CD4-positive, alpha-beta T cell treated with Interleukin-1 beta for 1 hour (primary cell): ENCODE measurements at regions not wholly inside any gene's neighbourhood (a gene's known extent, or its start where the extent isn't known, plus 50 kb on each side); places are given as distances from the start of the nearest gene placed in this dataset.
"Not testable (repeated sequence)": the region's sequence is repeated elsewhere in the genome, so short reads cannot be mapped to it uniquely, and the experiment has no call there.

Experiments used
- DNase-seq, 2 donors: peaks; one replicate each; pipeline ENCODE4 v3.0.0-alpha.2; 2020 to 2022

DNA sequence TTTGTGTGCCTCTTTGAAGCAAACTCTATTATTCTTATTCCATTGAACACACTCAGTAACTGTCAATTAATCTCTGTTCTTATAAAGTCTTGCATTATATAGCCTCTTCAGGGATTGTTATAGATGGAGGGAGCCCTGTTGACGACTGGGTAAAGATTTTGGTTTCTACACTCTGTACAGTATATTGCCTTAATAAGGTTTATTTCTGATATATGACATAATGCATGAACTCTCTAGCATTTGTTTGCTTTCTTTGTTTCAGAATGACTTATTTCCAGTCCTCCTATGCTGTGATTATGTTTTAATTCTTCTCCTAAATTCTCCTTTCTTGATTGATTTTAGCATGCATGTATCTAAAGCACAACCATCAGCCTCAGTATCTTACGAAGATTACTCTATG is 494.9 kb downstream of the DIPK2A start:
- DNase-seq, result no peak

DNA sequence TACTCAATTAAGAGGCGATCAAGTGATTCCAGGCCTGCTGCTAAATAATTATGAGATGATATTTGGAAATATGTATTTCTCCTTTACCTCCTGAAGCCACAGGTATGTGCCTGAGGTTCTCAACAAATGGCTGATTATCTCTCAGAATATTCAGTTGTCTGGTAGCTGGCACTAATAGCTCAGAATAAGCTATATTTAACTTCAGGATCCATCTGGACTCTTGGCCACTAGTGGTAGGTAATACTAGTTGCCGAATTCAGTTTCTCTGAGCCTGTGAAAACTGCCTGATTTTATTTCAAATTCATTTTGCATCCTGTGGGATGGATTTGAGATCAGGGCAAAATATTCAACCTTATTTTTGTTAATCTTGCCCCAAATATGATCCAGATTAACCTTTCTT is 499.0 kb downstream of the DIPK2A start:
- no peak for DNase-seq

DNA sequence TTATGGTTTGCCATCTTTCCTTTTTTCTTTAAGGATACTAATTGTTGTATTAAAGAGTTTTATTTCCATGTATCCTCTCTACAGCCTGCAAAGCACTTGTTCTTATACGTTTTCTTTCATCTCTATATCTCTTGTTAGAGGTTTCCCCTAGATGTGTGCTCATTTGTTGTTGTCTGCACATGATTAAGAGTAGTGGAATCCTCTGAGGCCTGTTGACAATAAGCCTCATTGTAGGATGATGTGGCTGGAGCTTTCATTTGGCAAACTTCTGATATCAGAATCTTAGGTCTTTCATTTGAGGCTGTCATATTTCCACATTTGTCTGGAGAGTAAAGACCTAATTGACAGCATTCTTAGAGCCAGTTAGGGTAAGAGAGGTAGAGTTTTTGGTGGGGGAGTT is 506.0 kb downstream of the DIPK2A start:
- no peak for DNase-seq

DNA sequence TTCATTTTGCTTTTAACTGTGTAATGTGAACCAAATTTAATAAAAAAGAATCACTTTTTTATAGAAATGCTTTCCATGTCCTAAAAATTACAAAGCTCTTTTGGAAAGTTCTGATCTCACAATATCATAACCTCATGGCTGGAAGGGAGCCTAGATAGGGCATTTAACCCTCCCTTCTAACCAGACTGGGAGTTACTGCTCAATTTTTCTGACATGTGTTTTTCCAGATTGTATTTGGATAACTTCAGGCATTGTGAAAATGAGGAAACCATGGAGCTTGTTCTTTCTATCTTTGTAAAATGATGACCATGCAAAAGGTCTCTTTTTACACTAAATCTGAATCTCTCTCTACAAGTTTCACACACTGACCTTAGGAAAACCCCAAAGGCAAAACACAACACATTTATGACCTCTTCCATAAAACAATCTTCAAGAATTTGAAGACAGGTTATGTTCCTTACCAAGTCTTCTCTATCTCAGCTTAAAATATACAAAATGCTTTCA is 508.8 kb downstream of the DIPK2A start:
- DNase-seq, result no peak

DNA sequence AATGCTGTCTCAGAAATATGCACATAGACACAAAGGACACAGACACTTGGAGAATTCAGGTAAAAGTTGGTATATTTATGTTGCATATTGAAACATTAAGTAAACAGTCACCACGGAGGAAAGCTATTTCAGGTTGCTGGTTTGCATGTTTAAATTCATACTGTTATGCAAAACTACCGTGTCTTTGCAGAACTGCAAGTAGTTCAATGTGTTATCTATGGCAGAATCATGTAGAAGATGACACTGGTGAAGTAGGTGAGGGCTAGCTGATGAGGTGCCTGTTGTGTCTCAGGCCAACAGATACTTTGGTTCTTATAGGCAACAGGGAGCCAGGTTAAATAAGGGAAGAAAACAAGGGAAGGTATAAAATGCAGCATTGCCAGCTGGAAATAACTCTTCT is 511.3 kb downstream of the DIPK2A start:
- no peak for DNase-seq

DNA sequence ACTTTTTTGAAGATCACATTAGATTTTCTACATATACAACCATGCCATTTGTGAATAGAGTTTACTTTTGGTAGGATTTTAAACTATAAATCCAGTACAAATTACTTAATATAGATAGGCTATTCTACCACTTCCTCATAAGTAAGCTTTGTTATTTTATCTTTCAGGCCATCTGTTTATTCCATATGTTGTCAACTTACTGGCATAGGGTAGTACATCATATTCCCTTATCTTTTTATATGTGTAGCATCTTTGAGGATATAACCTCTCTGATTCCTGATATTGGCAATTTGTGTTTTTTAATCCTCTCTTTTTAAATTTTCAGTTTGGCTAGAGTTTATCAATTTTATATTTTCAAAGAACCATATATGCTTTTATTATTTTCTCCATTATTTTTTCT is 515.4 kb downstream of the DIPK2A start:
- no peak for DNase-seq

DNA sequence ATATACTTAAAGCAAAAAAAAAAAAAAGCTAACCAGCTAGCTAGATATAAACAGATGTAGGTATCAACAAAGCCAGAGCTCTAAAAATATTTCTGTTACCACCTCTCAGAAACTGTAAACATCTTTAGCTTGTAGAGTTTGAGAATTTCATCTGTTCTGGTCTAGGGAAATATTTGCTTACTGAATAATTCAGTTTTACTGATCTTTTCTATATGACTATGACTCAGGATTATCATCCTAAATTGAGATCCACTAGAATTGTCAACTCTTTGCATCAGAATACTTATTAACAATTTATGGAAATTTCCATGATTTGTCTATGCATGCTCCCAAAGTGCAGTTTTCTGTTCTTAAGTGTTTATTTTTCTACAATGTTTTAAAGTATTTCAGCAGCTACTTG is 517.3 kb downstream of the DIPK2A start:
- DNase-seq, result no peak

DNA sequence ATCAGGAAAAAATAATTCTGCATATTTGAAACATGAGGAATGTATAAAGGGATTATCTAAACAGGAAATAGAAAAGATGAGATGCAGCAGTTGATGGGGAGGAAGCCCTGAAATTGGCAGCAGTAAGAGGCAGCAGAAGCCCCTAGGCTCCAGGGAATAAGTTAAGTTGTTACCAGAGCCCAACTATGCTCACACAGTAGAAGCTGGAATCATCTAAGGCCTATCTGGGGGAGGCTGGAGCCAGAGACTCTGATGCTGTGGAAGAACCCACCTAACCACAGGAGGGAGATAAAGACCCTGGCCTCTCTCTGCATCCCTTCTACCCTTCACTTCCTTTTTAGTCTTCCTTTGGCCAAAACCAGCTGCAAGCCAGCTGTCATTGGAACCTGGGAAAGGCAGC is 519.7 kb downstream of the DIPK2A start:
- no peak for DNase-seq

DNA sequence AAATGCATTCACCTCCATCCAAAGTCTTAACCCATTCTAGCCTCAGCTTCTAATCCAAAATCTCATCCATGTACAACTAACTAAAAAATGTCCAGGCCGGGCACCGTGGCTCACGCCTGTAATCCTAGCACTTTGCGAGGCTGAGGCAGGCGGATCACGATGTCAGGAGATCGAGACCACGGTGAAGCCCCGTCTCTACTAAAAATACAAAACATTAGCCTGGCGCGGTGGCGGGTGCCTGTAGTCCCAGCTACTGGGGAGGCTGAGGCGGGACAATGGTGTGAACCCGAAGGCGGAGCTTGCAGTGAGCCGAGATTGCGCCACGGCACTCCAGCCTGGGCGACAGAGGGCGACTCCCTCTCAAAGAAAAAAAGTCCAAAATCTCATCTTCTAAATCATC is 523.0 kb downstream of the DIPK2A start:
- not testable (repeated sequence) for DNase-seq

DNA sequence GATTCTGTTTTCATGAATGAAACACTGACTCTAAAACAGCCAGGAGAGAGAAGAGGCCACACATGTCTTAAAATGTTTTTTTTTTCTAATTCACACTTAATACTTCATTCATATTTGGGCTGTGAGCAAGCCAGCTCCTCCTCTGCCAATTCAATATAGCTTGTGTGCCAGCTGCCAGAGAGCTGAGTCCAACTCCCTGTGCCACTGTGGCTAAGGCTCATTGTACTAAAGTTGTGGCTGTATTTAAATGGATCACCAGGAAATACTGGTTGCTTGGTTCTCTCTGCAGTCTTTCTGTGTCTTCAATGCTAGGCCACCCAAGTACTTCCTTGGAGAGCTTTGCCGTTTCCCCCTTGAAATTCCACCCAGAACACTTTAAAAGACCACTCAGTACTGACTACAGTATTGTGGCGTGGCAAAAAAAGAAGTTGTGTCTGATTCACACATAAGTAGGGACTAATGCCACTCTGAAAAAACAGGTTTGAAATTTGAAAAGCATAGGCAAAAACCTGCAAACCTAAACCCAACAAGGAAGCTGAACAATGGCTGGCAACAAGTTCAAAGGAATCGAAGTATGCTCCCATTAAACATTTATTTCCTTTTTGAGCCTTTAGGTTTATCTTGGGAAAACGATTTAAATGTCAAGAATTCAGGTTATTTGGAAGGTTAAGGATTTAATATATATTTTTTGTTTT is 524.7 kb downstream of the DIPK2A start:
- no peak for DNase-seq

DNA sequence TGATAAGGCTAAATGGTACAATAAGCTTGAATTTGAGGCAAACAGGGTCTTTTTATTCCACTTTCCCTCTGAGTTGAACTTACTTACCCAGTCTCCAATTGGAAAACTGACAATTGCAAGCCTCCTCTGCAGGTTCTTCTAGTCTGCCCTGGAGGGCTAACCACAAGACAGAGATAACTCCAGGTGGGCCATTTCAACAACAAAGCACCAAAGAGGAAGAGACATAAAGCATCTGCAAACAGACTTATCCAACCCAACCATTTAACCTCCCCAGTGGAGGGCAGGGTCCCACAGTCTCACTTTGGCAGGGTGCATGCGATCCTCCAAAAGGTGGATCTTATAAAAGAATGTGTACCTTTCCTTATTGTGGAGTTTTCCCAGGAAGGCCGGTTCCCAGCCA is 525.8 kb downstream of the DIPK2A start:
- no peak for DNase-seq

DNA sequence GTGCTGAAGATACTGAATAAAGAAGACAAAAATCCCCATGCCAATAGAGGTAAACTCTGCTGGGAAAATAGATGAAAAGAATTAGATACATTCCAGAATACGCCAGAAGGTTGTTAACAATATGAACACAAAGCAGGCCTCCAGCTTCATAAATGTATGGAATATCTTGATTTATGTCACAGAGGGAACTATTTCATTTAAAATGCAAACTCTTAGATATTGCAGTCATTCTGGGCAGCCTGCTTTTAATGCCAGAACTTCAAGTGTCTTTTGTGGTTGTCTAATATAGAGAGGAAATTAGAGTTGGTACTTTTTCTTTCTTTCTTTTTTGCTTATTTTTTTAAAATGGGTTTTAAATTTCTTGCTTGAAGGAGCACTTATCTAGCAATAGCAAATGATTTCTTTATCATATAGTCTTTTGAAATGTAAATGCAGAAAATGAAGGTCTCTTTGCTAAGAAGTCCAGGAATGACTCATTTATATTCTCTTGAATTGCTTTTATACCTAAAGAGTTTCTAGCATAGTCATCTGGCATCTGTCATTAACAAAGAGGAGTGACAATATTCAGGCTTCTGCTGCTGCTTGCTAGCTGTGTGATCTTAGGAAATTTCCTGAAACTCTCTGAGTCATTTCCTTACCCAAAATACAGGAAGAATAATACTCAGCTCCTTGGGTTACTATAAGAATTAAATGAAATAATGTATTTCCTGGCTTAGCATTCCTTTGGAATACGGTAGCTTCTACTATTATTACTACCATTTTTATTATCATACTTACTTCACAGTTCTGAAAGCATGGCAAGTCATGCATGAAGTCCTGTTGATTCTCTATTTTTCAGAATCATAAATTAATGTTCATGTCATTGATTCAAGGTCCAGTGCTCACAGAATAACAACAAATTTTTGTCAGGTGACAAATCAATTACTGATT is 527.6 kb downstream of the DIPK2A start:
- no peak for DNase-seq

DNA sequence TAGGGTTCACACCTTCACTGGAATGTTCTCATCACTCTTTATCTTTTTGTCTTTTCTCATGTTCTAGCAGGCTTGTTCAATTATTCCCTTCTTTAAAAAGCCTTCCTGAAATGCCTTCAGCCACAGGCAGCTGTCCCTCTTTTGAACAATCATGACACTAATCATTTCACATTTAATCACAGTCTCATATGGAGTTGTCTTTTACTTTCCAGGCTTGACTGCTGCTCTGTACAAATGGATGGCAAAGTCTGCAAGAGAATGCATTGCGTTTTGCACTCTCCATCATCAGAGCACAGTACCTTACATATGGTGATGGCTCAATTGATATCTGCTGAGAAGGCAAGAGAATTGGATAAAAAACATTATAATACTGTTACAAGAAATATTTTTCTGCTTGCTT is 529.8 kb downstream of the DIPK2A start:
- DNase-seq, result no peak

DNA sequence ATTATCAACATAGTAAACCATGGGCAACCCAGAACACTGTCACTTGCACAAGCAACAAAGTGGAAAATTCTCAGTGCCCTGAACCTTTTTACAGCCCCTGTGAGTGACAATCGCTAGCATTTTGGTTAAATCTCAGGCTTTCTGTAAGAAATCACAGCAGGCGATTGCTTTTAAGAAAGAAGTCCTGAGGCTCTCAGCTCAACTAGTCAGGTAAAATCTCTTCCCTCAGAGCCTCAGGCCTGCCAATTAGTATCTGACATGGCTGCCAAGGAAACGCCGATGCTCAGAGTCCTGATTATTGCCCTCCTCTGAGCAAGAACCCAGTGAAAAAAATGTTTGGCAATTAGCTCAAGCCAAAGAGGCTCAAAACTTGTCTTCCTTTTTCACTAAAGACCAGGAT is 530.8 kb downstream of the DIPK2A start:
- DNase-seq, result no peak

DNA sequence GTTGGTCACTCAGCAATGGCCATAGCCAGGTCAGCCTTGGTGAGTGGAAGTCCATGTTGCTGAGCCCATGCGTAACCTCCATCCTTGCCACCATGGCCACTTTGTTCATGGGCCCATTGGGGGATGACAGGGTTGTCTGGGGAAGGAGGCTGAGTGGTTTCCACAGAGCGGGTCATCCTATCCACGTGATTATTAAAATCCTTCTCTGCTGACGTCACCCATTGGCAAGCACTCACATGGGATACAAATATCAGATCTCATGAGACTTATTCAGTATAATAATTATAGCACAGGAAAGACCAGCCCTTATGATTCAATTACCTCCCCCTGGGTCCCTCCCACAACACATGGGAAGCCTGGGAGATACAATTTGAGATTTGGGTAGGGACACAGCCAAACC is 534.8 kb downstream of the DIPK2A start:
- DNase-seq, result not testable (repeated sequence)

DNA sequence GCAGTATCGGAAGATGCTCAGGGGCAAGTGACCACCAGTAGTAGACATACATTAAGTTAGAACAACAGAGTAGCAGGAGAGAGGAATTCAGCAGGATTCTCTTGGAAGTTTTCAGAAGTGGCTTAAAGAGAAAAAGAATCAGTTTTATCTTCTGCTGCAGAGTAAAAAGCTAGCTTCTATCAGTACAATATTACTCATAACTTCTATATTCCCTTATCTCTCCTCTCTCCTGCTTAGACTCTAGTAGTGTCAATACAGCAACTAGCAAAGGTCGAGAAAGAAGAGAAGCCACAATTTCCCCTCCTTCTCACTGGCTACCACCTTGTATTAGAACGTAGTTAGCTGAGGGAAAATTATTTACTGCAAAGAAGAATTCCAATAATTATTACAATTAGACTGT is 539.7 kb downstream of the DIPK2A start:
- no peak for DNase-seq

DNA sequence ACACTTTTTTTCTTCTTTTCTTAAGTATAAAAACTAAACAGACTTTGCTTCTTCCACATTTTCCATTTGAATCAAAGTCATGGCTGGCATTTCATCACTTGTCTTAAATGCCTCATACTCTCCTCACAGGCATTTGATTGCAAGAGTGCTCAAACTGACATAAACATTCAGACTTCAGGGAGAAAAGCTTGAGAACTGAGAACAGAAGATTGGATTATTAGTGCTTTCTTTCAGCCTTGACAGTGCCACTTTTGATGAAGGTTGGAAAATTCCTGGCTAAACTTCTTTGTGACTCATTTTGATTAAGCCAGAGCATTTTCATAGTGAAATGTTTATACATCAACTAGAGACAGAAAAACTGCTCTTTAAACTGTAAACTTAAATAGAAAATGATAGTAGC is 544.4 kb downstream of the DIPK2A start:
- DNase-seq, result no peak

DNA sequence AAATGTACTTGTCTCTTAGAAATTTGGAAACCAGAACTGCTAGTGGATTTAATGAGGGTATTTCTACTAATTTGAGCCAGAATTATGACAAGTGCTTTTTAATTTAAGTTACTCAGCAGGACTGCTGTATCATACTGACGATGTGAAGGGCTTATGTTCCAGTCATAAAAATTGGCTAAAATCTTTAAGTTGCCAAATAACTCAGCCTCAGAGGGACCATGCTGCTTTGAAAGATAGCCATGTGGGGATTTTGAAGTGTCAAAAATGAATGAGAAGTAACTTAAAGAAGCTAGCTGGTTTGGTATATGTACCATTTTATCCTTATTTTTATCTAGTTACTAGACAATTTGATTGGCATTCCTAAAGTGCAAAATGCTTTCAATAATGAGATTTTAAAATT is 545.0 kb downstream of the DIPK2A start:
- DNase-seq, result no peak

DNA sequence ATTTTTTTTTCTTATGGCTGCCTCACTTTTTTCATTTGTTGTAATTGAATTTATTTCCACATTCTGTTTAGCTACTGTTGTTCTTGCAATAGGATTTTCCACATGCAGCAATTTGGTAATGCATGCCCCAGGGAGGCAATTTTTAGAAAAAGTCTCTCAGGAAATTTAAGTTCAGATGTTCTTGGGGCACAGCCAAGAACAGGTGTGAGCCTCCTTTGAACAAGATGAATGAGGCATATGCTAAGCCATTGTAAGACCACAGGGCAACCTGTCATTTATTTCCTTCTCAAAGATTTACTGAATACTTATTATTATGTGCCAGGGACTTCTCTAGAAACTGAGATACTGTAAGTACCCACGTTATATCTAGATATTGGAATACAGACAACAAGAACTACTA is 549.5 kb downstream of the DIPK2A start:
- DNase-seq, result no peak

DNA sequence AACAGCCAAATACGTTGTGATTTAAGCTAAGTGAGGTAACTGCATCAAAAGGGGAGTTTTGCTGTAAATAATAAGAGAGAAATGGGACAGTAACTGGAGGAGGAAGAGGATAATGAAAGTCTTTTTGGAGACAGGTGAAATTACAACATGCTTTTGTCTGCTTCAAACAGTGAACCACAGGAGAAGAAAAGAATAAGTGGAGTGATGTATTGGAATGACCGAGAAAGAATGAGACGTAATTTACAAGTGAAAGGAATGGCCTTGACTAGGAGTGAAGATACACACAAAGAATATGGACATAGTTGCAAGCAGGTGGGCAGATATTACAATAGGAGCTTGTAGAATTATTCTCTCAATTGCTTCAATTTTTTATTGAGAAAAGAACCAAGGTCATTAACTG is 550.8 kb downstream of the DIPK2A start:
- no peak for DNase-seq

DNA sequence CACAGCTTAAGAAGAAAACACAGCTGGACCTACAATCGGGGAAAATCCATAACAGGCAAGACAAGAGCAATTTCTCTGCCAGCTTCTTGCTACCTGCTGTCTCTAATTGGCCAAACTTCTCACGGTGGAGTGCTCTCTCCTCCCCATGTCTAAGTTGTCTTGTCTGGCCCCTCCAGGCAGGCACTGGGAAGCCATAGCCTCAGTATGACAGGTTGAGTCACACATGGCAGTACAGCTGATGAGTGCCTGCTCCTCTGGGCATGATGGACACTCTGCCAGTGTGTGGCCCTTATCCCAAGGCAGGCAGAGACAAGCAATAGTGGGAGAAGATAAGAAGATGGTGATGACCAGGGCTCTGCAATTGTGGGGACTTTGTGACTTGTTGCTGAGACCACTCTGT is 551.8 kb downstream of the DIPK2A start:
- no peak for DNase-seq

DNA sequence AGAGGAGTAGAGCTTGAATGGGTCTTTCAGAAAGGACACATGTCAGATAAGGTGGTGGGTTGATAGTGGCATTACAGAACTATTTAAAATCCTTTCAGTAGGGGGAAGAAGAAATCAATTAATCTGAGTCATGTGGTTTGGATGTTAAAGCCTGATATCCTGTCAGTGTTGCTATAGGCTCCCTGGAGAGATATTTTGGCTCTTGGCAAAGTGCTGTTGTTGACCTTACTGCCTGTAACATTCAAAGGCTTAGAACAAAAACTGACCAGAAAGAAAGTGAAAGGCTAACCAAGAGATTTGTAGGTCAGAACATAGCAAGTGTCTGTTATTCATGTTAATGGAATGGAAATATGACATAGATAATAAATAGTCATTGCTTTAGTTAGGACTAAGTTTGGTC is 552.9 kb downstream of the DIPK2A start:
- DNase-seq, result no peak

DNA sequence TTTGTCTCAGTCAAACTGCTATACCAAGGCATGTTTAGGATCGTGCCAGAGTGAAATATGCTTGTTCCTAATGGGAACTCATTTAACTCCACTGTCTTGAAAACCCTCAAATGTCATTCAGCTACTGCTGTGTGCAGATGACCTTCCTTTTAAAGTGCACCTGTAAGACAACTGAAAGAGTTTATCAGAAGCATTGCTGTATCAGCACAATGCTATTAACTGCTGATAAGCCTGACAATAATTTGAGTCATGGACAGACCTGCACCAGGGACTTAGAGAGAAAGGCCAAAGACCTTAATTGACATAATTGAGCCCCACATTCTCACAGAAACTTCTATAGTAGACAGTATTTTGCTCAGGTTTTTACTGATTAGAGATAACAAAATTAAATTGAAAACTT is 557.9 kb downstream of the DIPK2A start:
- no peak for DNase-seq

DNA sequence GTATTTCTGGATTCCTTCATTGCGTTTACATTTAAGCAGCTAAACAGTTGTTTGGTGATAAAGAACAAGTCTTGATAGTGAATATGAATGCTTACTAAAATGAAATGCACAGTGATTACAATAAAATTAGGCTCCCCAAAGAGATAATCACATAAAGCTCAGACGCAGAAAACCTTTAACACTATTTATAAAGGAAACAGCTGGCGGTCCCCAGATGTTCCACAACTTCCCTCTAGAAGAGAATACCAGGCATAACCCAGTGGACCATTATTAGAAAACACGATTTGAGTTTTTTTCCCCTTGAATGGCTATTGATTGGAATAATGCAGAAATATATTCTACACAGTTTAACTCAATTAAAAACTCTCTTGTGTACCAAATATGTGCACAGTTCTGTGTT is 573.2 kb downstream of the DIPK2A start:
- DNase-seq, result no peak
